HUDEP-2 (cell line): ENCODE measurements at regions not wholly inside any gene's neighbourhood (a gene's known extent, or its start where the extent isn't known, plus 50 kb on each side); places are given as distances from the start of the nearest gene placed in this dataset.
A peak's percentile ranks its signal among the peaks of the same experiment; 100 is the strongest.
"Not testable (repeated sequence)": the region's sequence is repeated elsewhere in the genome, so short reads cannot be mapped to it uniquely, and the experiment has no call there.

Experiments used
- DNase-seq, 76 experiments: peaks; one replicate each; lab custom pipeline; 2025; ENCODE audit not compliant: unreplicated experiment in 76 of 76; lab: John Stamatoyannopoulos, UW

GRCh38 chr17:63286254-63286653 is 159.9 kb downstream of the CYB561 start:
- DNase-seq: no peak

- not testable (repeated sequence) for DNase-seq
These were observed 159.1 kb downstream of the CYB561 start for GRCh38 chr17:63287006-63287405.

- no peak for DNase-seq
These were observed 156.2 kb downstream of the CYB561 start for GRCh38 chr17:63289931-63290330.

GRCh38 chr17:63290351-63290750 is 155.8 kb downstream of the CYB561 start:
- DNase-seq: no peak

GRCh38 chr17:63290784-63291183 is 155.3 kb downstream of the CYB561 start:
- no peak for DNase-seq

GRCh38 chr17:63291258-63291657 is 154.8 kb downstream of the CYB561 start:
- no peak for DNase-seq

- DNase-seq: no peak
These were observed 153.7 kb downstream of the CYB561 start for GRCh38 chr17:63292421-63292820.

GRCh38 chr17:63293323-63294075 is 152.6 kb downstream of the CYB561 start:
- no peak for DNase-seq

GRCh38 chr17:63294776-63295175 is 151.3 kb downstream of the CYB561 start:
- no peak for DNase-seq

GRCh38 chr17:63295288-63295687 is 150.8 kb downstream of the CYB561 start:
- no peak for DNase-seq

- no peak for DNase-seq
These were observed 150.1 kb downstream of the CYB561 start for GRCh38 chr17:63295839-63296590.

GRCh38 chr17:63298916-63299315 is 147.2 kb downstream of the CYB561 start:
- not testable (repeated sequence) for DNase-seq

GRCh38 chr17:63304704-63305261 is 141.3 kb downstream of the CYB561 start:
- DNase-seq: no peak

GRCh38 chr17:63305857-63306256 is 140.2 kb downstream of the CYB561 start:
- DNase-seq: no peak

GRCh38 chr17:63306855-63307254 is 139.3 kb downstream of the CYB561 start:
- no peak for DNase-seq

GRCh38 chr17:63308272-63308671 is 137.8 kb downstream of the CYB561 start:
- no peak for DNase-seq

GRCh38 chr17:63309021-63309420 is 137.1 kb downstream of the CYB561 start:
- no peak for DNase-seq

GRCh38 chr17:63311416-63311937 is 134.6 kb downstream of the CYB561 start:
- no peak for DNase-seq

- no peak for DNase-seq
These were observed 131.3 kb downstream of the CYB561 start for GRCh38 chr17:63314761-63315160.

- peak in 9 of 76 experiments; percentile 1 to 42 (median 22) for DNase-seq
These were observed 130.0 kb downstream of the CYB561 start for GRCh38 chr17:63316100-63316499.

- no peak for DNase-seq
These were observed 128.8 kb downstream of the CYB561 start for GRCh38 chr17:63317166-63317840.
